ENCODE measurements at regions not wholly inside any gene's neighbourhood (a gene's known extent, or its start where the extent isn't known, plus 50 kb on each side); places are given as distances from the start of the nearest gene placed in this dataset.

DNA sequence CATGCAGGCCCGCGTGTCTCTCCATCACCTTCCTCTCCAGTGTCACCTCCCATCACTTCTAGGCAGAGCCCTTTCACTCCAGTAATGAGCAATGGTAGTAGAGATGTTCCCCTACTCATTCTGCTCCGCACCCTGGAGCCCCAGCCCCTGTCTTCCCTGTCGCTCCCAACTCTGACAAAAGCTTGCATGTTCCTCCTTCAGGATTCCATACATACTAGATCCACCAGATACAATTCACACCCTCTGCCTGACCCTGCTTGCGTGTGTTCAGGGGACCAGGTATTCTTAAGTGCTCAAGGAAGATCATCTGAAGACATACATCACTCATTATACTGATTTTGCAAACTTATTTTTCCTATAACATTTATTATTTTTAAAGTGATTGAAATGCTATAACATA is 222.7 kb downstream of the SNX19 start:
- WGBS, 3 donors, result 95 to 98% (median 96%) methylated on average over 5 of the region's 5 CpGs
- no peak for DNase-seq
- no peak overlapping the region for H3K27ac ChIP-seq
- H3K27me3 ChIP-seq, result no peaks in the 10 kb centered on the region
- H3K9me3 ChIP-seq, result no peaks in the 10 kb centered on the region
- no peaks in the 10 kb centered on the region for H3K36me3 ChIP-seq
- H3K4me3 ChIP-seq, result no peak overlapping the region
- intact Hi-C loops (cut with DNase I), result no loop called here
- TF ChIP-seq, protein P1, sequence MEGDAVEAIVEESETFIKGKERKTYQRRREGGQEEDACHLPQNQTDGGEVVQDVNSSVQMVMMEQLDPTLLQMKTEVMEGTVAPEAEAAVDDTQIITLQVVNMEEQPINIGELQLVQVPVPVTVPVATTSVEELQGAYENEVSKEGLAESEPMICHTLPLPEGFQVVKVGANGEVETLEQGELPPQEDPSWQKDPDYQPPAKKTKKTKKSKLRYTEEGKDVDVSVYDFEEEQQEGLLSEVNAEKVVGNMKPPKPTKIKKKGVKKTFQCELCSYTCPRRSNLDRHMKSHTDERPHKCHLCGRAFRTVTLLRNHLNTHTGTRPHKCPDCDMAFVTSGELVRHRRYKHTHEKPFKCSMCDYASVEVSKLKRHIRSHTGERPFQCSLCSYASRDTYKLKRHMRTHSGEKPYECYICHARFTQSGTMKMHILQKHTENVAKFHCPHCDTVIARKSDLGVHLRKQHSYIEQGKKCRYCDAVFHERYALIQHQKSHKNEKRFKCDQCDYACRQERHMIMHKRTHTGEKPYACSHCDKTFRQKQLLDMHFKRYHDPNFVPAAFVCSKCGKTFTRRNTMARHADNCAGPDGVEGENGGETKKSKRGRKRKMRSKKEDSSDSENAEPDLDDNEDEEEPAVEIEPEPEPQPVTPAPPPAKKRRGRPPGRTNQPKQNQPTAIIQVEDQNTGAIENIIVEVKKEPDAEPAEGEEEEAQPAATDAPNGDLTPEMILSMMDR (IDR thresholded peaks at IDR 0.05), result no peak
- TF ChIP-seq POLR2A (IDR thresholded peaks at IDR 0.05) (no peak), EP300 (IDR thresholded peaks at IDR 0.05) (no peak)
- no peaks in the 10 kb centered on the region for H3K4me1 ChIP-seq (ENCODE audit: insufficient read depth)

DNA sequence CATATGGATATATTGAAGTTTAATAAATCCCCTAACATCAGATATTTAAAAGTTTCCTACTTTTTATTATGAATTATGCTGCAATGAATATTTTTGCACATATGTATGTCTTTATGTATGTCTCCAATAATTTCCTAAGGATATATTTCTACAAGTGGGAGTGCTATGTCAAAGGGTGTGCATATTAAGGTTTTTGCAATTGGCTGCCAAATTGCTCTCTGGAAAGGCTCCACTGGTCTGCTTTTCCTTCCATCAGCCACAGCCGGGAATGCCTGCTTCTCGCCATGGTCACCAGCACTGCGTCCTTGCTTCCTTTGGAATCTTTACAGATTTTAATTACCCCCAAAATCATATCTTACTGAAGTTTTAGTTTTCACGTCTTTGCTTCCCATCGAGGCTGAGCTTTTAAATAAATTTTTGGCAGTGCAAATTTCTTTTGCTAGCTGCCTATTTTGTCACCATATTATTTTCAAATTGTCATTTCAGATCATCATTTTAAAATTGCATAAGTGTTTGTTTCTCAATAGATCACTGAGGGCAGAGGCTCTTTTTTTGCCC is 221.7 kb downstream of the SNX19 start:
- Histone ChIP-seq H3K9me3 (no peaks in the 10 kb centered on the region), H3K36me3 (no peaks in the 10 kb centered on the region), H3K27ac (no peak overlapping the region), H3K4me3 (no peak overlapping the region), H3K4me1 (ENCODE audit: insufficient read depth) (no peaks in the 10 kb centered on the region), H3K27me3 (no peaks in the 10 kb centered on the region)
- WGBS, 3 donors, result 54 to 64% (median 64%) methylated on average over 5 of the region's 5 CpGs
- intact Hi-C loops (cut with DNase I), result no loop called here
- no peak for DNase-seq
- no peak for TF ChIP-seq POLR2A (IDR thresholded peaks at IDR 0.05)
- TF ChIP-seq EP300 (IDR thresholded peaks at IDR 0.05), result no peak
- TF ChIP-seq, protein P1 (IDR thresholded peaks at IDR 0.05), result no peak

DNA sequence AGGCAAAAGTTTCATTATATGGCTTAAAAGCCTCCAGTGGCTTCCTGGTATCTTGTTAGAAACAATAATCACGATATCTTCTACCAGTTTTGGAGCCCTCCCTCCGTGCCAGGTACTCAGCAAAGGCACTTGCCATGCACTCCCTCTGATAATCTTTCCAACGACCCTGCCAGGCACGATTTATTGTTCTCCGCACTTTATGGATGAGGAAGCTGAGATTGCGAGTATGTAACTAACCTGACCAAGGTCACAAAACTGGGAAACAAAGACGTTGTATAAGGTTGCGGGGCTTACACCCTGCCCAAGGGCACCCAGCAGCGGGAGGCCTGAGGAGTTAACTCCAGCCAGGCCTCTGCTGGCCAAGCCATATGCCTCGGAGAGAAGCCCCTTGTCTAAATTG is 218.1 kb downstream of the SNX19 start:
- 72 to 81% (median 80%) methylated on average over 10 of the region's 10 CpGs for WGBS, 3 donors
- intact Hi-C loops (cut with DNase I), result no loop called here
- TF ChIP-seq EP300 (IDR thresholded peaks at IDR 0.05), result no peak
- TF ChIP-seq, protein P1 (IDR thresholded peaks at IDR 0.05), result no peak
- TF ChIP-seq POLR2A (IDR thresholded peaks at IDR 0.05), result no peak

DNA sequence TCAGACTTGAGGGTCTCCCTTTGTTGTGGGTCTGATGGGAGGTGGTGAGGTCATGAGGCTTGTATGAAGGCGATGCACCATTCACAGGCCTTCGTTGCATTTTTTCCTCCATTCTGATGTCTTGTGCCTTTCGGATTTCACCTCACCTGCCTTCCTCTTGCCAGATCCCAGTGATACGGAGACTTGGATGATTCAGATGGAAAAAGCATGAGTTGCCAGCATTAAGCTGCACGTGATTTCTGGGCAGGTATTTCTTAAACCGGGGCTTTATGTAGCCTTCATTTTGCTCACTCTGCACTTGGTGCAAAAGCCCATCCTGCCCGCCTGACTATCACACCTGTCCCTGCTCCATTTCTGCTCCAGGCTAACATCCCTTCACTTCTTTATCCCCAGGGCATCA is 216.7 kb downstream of the SNX19 start:
- DNase-seq, result no peak
- no peaks in the 10 kb centered on the region for H3K36me3 ChIP-seq
- no peak overlapping the region for H3K27ac ChIP-seq
- WGBS, 3 donors, result 92 to 95% (median 92%) methylated on average over 7 of the region's 7 CpGs
- H3K4me3 ChIP-seq, result no peak overlapping the region
- intact Hi-C loops (cut with DNase I), result no loop called here
- H3K4me1 ChIP-seq (ENCODE audit: insufficient read depth), result no peaks in the 10 kb centered on the region
- TF ChIP-seq POLR2A (IDR thresholded peaks at IDR 0.05) (no peak), EP300 (IDR thresholded peaks at IDR 0.05) (no peak)
- TF ChIP-seq, protein P1 (IDR thresholded peaks at IDR 0.05), result no peak
- no peaks in the 10 kb centered on the region for H3K27me3 ChIP-seq
- H3K9me3 ChIP-seq, result no peaks in the 10 kb centered on the region

More for the DNA sequence above, 218.1 kb downstream of the SNX19 start:
- no peak overlapping the region for H3K27ac ChIP-seq
- H3K4me3 ChIP-seq, result no peak overlapping the region
- no peaks in the 10 kb centered on the region for H3K36me3 ChIP-seq
- no peaks in the 10 kb centered on the region for H3K9me3 ChIP-seq
- H3K4me1 ChIP-seq (ENCODE audit: insufficient read depth), result no peaks in the 10 kb centered on the region
- DNase-seq, result no peak
- H3K27me3 ChIP-seq, result no peaks in the 10 kb centered on the region

Measured in ovary (tissue), 7 donors.